GM19193 (cell line): ENCODE measurements at regions not wholly inside any gene's neighbourhood (a gene's known extent, or its start where the extent isn't known, plus 50 kb on each side); places are given as distances from the start of the nearest gene placed in this dataset.

ENCODE experiments used
- POLR2A ChIP-seq: IDR thresholded peaks from 4 replicates; pipeline ENCODE4 v1.6.1; 2011; ENCODE audit not compliant: insufficient read depth, insufficient read length; ENCODE audit errors: extremely low read depth

GRCh38 chr5:28729067-28729466 lies 1690.7 kb upstream of the CDH9 start:
- no peak for TF ChIP-seq POLR2A

DNA sequence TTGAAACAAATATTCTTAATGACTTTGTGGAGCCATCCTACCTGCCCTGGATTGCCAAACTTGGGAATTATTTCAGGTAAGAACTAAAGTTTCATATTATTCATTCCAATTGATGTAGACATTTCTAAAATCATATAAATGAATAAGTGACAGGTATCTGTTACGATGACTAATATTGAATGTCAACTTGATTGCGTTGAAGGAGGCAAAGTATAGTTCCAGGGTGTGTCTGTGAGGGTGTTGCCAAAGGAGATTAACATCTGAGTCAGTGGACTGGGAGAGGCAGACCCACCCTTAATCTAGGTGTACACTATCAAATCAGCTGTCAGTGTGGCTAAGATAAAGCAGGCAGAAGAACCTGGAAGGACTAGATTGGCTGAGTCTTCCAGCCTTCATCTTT lies 1688.4 kb upstream of the CDH9 start:
- TF ChIP-seq POLR2A, result no peak

- no peak for TF ChIP-seq POLR2A
Observed at GRCh38 chr5:28725001-28725400, 1686.6 kb upstream of the CDH9 start.

GRCh38 chr5:28714907-28715698 lies 1676.7 kb upstream of the CDH9 start:
- no peak for TF ChIP-seq POLR2A

DNA sequence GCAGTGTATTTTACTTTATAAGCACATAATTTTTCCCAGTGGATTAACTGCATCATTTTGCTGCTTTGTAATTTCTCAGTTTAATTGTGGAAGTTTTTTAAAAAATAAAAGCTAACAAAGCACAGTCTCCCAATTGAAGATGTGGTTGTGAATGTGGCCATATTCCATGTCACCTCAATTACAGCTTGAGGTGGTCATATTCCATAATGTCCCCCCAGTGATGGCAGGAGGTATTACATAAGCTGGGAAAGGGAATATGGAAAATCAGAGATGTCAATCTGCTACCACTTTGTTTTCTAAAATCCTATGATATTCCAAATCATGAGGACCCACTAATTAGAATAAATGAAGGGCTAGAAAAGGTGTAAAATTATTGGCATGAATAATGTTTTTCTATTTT lies 1672.0 kb upstream of the CDH9 start:
- no peak for TF ChIP-seq POLR2A

DNA sequence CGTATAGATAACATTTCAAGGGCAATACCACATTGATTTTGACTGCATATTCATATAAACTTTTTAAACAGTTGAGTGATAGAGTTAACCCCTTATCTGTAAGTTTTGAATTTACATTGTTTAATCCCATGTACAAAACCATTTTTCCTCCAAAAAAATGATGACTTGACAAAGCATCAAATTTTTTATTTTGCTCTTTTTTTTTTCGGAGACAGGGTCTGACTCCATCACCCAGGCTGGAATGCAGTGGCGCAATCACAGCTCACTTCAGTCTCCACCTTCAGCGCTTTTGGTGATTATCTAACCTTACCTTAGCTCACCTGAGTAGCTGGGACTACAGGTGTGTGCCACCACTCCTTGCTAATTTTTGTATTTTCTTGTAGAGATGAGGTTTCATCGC lies 1670.1 kb upstream of the CDH9 start:
- no peak for TF ChIP-seq POLR2A

DNA sequence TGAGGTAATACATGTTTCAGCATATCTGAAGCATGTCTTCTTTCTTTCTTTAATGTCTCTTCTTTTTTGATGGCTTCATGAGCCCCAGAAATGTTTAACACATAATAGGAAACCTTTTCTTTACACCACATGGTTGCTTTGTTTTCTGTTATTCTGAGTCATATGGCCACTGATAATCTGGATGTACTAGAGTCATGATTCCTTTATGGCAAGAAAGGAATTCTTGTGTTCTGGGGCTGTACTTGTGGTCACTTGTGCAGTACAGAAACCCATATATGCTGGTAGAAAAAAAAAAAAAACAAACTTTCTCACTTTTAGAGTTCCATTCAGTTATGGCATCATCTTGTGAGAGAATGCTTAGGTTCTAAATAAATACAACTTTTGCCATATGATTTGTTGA lies 1669.3 kb upstream of the CDH9 start:
- TF ChIP-seq POLR2A, result no peak

GRCh38 chr5:28703651-28704260 lies 1665.4 kb upstream of the CDH9 start:
- no peak for TF ChIP-seq POLR2A

DNA sequence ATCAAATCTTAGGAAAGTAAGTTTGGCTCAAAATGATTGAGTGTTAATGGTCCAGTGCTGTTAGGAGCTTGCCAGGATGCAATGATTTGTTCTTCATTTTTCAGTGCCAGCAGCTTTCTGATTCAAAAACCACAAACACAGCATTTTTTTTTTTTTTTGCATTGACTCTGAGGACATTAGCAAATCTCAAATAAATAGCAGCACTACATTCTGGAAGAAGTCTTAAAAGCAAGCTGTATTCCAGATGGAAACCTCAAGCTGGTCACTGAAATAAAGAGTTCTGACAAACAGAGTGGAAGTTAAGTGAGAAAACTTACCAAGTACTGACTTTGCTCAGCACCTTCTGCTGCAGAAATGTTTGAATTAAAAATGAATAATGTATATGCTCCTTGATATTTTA lies 1653.1 kb upstream of the CDH9 start:
- TF ChIP-seq POLR2A, result no peak

DNA sequence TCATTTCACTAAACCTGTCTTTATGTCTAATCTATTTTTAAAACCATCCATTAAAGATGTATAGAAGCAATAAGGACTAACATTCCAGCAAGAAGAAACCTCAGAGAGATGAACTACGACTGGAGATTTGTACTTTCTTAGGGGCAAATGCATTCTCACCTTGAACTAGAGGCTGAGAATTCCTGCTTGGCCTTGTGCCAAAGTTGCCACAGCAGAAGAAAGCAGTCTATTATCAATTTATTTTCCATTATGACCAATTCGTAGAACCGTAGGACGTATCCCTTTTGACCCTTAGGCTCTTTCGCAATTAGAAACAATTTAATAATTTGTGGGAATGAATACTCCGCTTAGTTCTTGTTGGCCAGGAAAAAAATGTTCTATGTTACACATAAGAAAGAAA lies 1647.4 kb upstream of the CDH9 start:
- TF ChIP-seq POLR2A, result no peak

DNA sequence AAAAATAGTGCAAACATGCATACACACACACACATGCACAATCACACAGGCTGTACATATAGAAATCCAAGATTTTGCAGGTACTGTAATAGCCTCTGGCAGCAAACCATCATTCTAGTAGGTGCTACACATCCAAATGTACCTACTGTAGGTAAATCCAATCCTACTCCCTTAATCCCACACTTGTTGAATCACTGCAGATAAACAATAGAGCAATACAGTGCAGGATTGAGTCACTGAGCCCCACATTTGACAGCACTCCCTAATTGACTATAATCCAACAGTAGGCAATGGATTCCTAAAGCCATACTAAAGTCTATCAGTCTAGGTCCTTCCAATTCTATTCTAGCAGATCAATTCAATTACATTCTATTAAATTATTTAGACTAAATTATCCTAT lies 1640.5 kb upstream of the CDH9 start:
- no peak for TF ChIP-seq POLR2A

DNA sequence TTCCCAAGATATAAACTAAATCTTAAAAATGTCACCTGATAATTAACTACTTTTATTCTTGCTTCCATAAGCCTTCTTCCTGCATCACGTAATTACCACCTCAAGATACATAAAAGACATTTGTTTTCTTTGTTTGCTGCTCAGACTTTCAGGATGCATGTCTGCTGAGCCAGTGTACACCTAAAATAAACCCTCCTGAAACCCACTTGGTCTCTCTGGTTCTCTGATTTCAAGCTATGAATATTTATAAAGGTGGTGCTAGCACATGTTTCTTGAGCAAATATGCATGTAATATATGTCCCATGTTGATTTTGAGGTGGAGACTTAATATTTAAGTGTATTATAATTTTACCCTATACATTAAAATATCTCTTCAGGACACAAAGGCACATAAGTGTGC lies 1627.7 kb upstream of the CDH9 start:
- no peak for TF ChIP-seq POLR2A

- no peak for TF ChIP-seq POLR2A
Observed at GRCh38 chr5:28648108-28648507, 1609.7 kb upstream of the CDH9 start.

DNA sequence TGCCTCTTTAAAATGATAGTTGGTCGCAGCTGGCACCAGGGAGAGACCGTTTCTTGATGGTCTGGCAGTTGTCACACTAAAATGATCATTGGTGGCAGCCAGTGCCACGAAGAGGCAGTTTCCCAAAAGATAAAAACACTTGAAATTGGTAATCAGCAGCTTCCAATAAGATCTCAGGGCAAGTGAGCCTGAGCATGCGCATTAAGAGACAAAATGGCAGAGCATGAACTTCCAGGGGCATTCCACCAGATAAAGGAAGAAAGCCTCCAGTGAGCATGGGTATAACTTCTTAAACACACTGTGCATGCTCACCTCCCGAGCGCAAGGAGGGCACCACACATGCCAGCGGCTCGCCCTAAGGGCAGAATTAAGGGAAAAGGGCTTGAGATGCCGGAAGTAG lies 1594.2 kb upstream of the CDH9 start:
- TF ChIP-seq POLR2A, result no peak

GRCh38 chr5:28603869-28604268 lies 1565.5 kb upstream of the CDH9 start:
- TF ChIP-seq POLR2A, result no peak

DNA sequence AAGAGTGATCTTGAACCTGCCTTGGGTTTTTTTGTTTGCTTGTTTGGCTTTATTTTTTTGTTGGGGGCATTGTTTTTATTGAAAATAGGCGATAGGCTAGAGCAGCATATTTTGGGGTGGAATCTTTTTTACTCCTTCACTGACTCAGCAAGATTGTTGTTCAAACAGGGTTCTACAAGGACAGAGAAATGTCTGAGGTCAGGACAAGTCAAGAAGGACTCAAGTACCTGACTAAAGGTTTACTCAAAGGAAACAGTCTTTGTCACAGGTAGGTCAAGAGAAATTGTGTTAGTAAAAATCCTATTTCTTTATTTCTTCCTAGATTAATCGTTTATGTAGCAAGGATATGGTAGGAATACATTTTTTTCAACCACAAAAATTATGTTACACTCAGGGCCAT lies 1564.0 kb upstream of the CDH9 start:
- TF ChIP-seq POLR2A, result no peak
